GM12875 (cell line): ENCODE measurements at regions not wholly inside any gene's neighbourhood (a gene's known extent, or its start where the extent isn't known, plus 50 kb on each side); places are given as distances from the start of the nearest gene placed in this dataset.

ENCODE experiments used
- H3K4me3 ChIP-seq: one replicate; pipeline ENCODE4 v1.5.1; 2011; ENCODE audit warnings: low read depth, low read length, control low read depth
- CTCF ChIP-seq: IDR thresholded peaks from 2 replicates; pipeline ENCODE4 v1.5.1; 2011; ENCODE audit warnings: low read depth, mild to moderate bottlenecking, control low read depth, inconsistent platforms, low read length, moderate library complexity, borderline replicate concordance; ENCODE audit not compliant: insufficient read depth

- TF ChIP-seq CTCF = no peak
- no peak overlapping the region for H3K4me3 ChIP-seq
Measured at GRCh38 chr6:170102582-170103481, 188.0 kb downstream of the DLL1 start.

- no peak overlapping the region for H3K4me3 ChIP-seq
- no peak for TF ChIP-seq CTCF
Measured at GRCh38 chr6:170102038-170102437, 188.8 kb downstream of the DLL1 start.

- H3K4me3 ChIP-seq = no peak overlapping the region
- no peak for TF ChIP-seq CTCF
Measured at GRCh38 chr6:170101281-170102035, 189.4 kb downstream of the DLL1 start.

- no peak for TF ChIP-seq CTCF
- H3K4me3 ChIP-seq = no peak overlapping the region
Measured at GRCh38 chr6:170100046-170100445, 190.8 kb downstream of the DLL1 start.

- no peak for TF ChIP-seq CTCF
- H3K4me3 ChIP-seq = no peak overlapping the region
Measured at GRCh38 chr6:170099387-170099786, 191.5 kb downstream of the DLL1 start.

GRCh38 chr6:170098428-170099170 lies 192.3 kb downstream of the DLL1 start:
- no peak for TF ChIP-seq CTCF

More at GRCh38 chr6:170098428-170099170, 192.3 kb downstream of the DLL1 start:
- no peak overlapping the region for H3K4me3 ChIP-seq
